ENCODE measurements at regions not wholly inside any gene's neighbourhood (a gene's known extent, or its start where the extent isn't known, plus 50 kb on each side); places are given as distances from the start of the nearest gene placed in this dataset.

DNA sequence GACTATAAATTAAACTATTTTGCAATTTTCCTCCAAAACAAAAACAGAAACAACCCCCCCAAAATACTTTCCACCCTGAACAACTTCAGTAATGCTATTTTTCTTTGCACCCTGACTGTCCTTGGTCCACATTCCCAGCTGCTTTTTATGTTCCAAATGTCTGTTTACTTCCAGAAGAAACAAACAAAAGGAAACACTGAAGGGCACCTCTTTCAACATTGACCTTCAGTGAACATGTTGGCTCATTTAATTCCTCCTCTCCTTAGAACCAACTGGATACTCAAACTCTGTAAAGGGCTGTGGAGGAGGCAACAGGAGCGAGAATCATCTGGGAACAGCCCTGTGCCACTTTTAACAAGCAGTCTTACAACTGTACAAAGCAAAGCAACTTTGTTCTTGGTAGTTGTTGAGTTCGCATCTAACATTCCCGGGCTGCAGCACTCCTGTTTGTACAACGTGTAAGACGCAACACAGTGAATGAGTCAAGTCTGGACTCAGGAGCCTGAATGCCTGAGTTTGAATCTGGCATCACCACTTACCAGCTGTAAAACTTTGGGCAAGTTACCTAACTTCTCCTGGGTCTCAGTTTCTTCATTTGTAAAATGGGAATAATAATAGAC is 111.4 kb upstream of the GATA6 start (continued):
- TF ChIP-seq EP300 (IDR thresholded peaks at IDR 0.05; ENCODE audit: low read depth in 2 of 2, low read length in 2 of 2) (peak in 1 of 2 experiments; percentile 61; a peak in 2 of 4 replicates), EP300 (CRISPR knock-in tag; IDR thresholded peaks at IDR 0.05; ENCODE audit: borderline replicate concordance) (no peak), GFI1 (CRISPR knock-in tag; IDR thresholded peaks at IDR 0.05; ENCODE audit: borderline replicate concordance) (no peak), CBFB (CRISPR knock-in tag; IDR thresholded peaks at IDR 0.05) (no peak), ZNF567 (CRISPR knock-in tag; IDR thresholded peaks at IDR 0.05; ENCODE audit: borderline replicate concordance) (no peak), ZNF556 (CRISPR knock-in tag; IDR thresholded peaks at IDR 0.05; ENCODE audit: borderline replicate concordance) (no peak), PHF21A (CRISPR knock-in tag; IDR thresholded peaks at IDR 0.05) (no peak), CENPX (CRISPR knock-in tag; IDR thresholded peaks at IDR 0.05) (no peak)
- TF ChIP-seq, protein P1, sequence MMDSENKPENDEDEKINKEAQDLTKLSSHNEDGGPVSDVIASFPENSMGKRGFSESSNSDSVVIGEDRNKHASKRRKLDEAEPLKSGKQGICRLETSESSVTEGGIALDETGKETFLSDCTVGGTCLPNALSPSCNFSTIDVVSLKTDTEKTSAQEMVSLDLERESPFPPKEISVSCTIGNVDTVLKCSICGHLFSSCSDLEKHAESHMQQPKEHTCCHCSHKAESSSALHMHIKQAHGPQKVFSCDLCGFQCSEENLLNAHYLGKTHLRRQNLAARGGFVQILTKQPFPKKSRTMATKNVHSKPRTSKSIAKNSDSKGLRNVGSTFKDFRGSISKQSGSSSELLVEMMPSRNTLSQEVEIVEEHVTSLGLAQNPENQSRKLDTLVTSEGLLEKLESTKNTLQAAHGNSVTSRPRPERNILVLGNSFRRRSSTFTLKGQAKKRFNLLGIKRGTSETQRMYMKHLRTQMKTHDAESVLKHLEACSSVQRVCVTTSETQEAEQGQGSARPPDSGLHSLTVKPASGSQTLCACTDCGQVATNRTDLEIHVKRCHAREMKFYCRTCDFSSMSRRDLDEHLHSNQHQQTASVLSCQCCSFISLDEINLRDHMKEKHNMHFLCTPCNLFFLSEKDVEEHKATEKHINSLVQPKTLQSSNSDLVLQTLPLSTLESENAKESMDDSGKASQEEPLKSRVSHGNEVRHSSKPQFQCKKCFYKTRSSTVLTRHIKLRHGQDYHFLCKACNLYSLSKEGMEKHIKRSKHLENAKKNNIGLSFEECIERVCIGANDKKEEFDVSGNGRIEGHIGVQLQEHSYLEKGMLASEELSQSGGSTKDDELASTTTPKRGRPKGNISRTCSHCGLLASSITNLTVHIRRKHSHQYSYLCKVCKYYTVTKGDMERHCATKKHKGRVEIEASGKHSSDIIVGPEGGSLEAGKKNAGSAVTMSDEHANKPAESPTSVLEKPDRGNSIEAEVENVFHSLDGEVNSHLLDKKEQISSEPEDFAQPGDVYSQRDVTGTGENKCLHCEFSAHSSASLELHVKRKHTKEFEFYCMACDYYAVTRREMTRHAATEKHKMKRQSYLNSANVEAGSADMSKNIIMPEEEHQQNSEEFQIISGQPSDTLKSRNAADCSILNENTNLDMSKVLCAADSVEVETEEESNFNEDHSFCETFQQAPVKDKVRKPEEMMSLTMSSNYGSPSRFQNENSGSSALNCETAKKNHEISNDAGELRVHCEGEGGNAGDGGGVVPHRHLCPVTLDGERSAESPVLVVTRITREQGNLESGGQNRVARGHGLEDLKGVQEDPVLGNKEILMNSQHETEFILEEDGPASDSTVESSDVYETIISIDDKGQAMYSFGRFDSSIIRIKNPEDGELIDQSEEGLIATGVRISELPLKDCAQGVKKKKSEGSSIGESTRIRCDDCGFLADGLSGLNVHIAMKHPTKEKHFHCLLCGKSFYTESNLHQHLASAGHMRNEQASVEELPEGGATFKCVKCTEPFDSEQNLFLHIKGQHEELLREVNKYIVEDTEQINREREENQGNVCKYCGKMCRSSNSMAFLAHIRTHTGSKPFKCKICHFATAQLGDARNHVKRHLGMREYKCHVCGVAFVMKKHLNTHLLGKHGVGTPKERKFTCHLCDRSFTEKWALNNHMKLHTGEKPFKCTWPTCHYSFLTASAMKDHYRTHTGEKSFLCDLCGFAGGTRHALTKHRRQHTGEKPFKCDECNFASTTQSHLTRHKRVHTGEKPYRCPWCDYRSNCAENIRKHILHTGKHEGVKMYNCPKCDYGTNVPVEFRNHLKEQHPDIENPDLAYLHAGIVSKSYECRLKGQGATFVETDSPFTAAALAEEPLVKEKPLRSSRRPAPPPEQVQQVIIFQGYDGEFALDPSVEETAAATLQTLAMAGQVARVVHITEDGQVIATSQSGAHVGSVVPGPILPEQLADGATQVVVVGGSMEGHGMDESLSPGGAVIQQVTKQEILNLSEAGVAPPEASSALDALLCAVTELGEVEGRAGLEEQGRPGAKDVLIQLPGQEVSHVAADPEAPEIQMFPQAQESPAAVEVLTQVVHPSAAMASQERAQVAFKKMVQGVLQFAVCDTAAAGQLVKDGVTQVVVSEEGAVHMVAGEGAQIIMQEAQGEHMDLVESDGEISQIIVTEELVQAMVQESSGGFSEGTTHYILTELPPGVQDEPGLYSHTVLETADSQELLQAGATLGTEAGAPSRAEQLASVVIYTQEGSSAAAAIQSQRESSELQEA (CRISPR knock-in tag; IDR thresholded peaks at IDR 0.05; ENCODE audit: not compliant biosample characterization): no peak
- TF ChIP-seq, protein P2, sequence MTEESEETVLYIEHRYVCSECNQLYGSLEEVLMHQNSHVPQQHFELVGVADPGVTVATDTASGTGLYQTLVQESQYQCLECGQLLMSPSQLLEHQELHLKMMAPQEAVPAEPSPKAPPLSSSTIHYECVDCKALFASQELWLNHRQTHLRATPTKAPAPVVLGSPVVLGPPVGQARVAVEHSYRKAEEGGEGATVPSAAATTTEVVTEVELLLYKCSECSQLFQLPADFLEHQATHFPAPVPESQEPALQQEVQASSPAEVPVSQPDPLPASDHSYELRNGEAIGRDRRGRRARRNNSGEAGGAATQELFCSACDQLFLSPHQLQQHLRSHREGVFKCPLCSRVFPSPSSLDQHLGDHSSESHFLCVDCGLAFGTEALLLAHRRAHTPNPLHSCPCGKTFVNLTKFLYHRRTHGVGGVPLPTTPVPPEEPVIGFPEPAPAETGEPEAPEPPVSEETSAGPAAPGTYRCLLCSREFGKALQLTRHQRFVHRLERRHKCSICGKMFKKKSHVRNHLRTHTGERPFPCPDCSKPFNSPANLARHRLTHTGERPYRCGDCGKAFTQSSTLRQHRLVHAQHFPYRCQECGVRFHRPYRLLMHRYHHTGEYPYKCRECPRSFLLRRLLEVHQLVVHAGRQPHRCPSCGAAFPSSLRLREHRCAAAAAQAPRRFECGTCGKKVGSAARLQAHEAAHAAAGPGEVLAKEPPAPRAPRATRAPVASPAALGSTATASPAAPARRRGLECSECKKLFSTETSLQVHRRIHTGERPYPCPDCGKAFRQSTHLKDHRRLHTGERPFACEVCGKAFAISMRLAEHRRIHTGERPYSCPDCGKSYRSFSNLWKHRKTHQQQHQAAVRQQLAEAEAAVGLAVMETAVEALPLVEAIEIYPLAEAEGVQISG (CRISPR knock-in tag; IDR thresholded peaks at IDR 0.05): no peak
- TF ChIP-seq, protein P3, sequence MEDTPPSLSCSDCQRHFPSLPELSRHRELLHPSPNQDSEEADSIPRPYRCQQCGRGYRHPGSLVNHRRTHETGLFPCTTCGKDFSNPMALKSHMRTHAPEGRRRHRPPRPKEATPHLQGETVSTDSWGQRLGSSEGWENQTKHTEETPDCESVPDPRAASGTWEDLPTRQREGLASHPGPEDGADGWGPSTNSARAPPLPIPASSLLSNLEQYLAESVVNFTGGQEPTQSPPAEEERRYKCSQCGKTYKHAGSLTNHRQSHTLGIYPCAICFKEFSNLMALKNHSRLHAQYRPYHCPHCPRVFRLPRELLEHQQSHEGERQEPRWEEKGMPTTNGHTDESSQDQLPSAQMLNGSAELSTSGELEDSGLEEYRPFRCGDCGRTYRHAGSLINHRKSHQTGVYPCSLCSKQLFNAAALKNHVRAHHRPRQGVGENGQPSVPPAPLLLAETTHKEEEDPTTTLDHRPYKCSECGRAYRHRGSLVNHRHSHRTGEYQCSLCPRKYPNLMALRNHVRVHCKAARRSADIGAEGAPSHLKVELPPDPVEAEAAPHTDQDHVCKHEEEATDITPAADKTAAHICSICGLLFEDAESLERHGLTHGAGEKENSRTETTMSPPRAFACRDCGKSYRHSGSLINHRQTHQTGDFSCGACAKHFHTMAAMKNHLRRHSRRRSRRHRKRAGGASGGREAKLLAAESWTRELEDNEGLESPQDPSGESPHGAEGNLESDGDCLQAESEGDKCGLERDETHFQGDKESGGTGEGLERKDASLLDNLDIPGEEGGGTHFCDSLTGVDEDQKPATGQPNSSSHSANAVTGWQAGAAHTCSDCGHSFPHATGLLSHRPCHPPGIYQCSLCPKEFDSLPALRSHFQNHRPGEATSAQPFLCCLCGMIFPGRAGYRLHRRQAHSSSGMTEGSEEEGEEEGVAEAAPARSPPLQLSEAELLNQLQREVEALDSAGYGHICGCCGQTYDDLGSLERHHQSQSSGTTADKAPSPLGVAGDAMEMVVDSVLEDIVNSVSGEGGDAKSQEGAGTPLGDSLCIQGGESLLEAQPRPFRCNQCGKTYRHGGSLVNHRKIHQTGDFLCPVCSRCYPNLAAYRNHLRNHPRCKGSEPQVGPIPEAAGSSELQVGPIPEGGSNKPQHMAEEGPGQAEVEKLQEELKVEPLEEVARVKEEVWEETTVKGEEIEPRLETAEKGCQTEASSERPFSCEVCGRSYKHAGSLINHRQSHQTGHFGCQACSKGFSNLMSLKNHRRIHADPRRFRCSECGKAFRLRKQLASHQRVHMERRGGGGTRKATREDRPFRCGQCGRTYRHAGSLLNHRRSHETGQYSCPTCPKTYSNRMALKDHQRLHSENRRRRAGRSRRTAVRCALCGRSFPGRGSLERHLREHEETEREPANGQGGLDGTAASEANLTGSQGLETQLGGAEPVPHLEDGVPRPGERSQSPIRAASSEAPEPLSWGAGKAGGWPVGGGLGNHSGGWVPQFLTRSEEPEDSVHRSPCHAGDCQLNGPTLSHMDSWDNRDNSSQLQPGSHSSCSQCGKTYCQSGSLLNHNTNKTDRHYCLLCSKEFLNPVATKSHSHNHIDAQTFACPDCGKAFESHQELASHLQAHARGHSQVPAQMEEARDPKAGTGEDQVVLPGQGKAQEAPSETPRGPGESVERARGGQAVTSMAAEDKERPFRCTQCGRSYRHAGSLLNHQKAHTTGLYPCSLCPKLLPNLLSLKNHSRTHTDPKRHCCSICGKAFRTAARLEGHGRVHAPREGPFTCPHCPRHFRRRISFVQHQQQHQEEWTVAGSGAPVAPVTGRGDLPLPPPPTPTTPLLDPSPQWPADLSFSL (CRISPR knock-in tag; IDR thresholded peaks at IDR 0.05): 0 out of 2 replicates have a peak, but pooled peaks have one; percentile 30
